ENCODE measurements at regions not wholly inside any gene's neighbourhood (a gene's known extent, or its start where the extent isn't known, plus 50 kb on each side); places are given as distances from the start of the nearest gene placed in this dataset.

DNA sequence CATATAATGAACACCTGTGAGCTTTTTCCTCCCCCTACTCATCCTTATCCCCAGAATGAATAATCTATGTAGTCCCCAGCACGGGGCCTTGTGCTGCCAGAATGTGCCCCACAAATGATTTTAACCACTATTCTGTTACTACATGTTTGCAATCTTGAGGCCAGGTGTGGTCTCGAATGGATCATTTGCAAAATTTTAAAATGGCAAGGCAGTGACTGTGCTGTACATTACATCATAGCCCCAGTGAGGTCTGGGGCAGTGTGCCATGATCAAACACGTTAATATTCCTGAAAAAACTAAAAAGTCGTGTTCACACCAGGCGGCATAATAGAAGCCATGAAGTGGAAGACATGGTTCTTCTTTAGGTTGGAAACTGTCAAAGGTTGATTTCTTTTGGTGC is 479.9 kb upstream of the EEF2KMT start:
- TF ChIP-seq, protein P1, sequence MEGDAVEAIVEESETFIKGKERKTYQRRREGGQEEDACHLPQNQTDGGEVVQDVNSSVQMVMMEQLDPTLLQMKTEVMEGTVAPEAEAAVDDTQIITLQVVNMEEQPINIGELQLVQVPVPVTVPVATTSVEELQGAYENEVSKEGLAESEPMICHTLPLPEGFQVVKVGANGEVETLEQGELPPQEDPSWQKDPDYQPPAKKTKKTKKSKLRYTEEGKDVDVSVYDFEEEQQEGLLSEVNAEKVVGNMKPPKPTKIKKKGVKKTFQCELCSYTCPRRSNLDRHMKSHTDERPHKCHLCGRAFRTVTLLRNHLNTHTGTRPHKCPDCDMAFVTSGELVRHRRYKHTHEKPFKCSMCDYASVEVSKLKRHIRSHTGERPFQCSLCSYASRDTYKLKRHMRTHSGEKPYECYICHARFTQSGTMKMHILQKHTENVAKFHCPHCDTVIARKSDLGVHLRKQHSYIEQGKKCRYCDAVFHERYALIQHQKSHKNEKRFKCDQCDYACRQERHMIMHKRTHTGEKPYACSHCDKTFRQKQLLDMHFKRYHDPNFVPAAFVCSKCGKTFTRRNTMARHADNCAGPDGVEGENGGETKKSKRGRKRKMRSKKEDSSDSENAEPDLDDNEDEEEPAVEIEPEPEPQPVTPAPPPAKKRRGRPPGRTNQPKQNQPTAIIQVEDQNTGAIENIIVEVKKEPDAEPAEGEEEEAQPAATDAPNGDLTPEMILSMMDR (IDR thresholded peaks at IDR 0.05), result no peak
- Histone ChIP-seq H3K27me3 (no peaks in the 10 kb centered on the region), H3K36me3 (no peaks in the 10 kb centered on the region), H3K4me1 (ENCODE audit: control insufficient read depth in 1 of 2, insufficient read depth in 1 of 2, low read depth in 1 of 2, low read length in 1 of 2) (no peaks in the 10 kb centered on the region), H3K9me3 (no peaks in the 10 kb centered on the region), H3K4me3 (ENCODE audit: low read depth in 1 of 2, low read length in 1 of 2) (no peak overlapping the region), H3K27ac (no peak overlapping the region)

DNA sequence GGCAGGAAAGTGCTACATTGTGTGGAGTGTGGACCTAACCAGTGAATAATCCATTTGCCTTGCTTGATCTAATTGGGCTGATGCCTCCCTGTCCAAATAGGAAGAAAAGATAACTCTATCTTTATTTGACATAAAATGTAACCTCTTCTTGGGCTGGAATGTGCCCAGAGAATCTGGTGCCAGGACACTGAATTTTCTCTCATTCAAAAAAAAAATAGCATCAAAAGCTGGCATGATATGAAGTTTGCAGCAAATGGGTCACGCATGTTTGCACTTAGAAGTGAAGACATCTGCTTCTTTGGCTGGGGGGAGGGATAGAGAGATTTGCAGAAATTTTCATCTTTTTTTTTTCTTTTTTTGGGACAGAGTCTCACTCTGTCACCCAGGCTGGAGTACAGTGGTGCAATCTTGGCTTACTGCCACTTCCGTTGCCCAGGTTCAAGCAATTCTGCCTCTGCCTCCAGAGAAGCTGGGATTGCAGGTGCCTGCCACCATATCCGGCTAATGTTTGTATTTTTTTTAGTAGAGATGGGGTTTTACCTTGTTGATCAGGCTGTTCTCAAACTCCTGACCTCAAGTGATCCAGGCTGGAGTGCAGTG is 478.2 kb upstream of the EEF2KMT start:
- Histone ChIP-seq H3K9me3 (no peaks in the 10 kb centered on the region), H3K27ac (no peak overlapping the region), H3K27me3 (no peaks in the 10 kb centered on the region), H3K4me3 (ENCODE audit: low read depth in 1 of 2, low read length in 1 of 2) (no peak overlapping the region), H3K4me1 (ENCODE audit: control insufficient read depth in 1 of 2, insufficient read depth in 1 of 2, low read depth in 1 of 2, low read length in 1 of 2) (no peaks in the 10 kb centered on the region), H3K36me3 (no peaks in the 10 kb centered on the region)
- TF ChIP-seq, protein P1 (IDR thresholded peaks at IDR 0.05), result no peak

DNA sequence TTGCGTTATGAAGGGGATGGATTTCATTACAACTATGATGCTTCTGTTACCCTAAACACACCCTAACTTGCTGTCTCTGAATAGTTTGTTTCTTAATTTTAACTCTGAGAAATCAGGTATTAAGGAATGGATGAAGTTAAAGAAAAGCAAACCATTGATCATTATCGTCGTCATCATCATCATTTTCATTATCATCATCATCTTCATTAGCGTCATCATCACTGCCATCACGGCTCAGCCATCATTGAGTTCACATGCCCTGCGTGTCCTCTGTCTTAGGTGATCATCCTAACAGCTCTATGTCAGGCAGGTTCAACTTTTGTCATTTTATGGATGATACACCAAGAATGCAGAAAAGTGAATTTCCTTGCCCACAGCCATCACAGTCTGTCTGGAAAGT is 477.5 kb upstream of the EEF2KMT start:
- Histone ChIP-seq H3K9me3 (no peaks in the 10 kb centered on the region), H3K36me3 (no peaks in the 10 kb centered on the region), H3K27me3 (no peaks in the 10 kb centered on the region), H3K27ac (no peak overlapping the region), H3K4me3 (ENCODE audit: low read depth in 1 of 2, low read length in 1 of 2) (no peak overlapping the region), H3K4me1 (ENCODE audit: control insufficient read depth in 1 of 2, insufficient read depth in 1 of 2, low read depth in 1 of 2, low read length in 1 of 2) (no peaks in the 10 kb centered on the region)
- TF ChIP-seq, protein P1 (IDR thresholded peaks at IDR 0.05), result no peak

DNA sequence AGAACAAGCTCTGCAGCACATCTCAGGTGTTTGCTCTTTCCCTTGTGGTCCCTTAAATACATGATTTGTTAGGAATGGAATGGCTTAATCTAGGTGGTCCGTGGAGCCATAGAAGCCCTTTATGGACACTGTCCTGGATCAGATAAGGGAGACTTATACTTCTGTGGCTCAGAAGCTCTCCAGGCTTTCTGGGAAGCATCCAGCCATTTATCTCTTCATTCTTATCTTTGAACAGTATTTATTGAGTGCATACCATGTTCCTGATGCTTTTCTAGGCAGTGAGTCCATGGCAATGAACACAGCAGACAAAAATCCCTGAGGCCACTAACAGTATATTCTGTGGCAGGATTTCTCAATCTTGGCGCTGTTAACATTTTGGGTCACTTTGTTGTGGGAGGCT is 474.5 kb upstream of the EEF2KMT start:
- no peak overlapping the region for H3K27ac ChIP-seq
- H3K4me3 ChIP-seq (ENCODE audit: low read depth in 1 of 2, low read length in 1 of 2), result no peak overlapping the region
- H3K4me1 ChIP-seq (ENCODE audit: control insufficient read depth in 1 of 2, insufficient read depth in 1 of 2, low read depth in 1 of 2, low read length in 1 of 2), result no peaks in the 10 kb centered on the region
- no peaks in the 10 kb centered on the region for H3K36me3 ChIP-seq
- H3K27me3 ChIP-seq, result no peaks in the 10 kb centered on the region
- TF ChIP-seq, protein P1 (IDR thresholded peaks at IDR 0.05), result no peak
- no peaks in the 10 kb centered on the region for H3K9me3 ChIP-seq

DNA sequence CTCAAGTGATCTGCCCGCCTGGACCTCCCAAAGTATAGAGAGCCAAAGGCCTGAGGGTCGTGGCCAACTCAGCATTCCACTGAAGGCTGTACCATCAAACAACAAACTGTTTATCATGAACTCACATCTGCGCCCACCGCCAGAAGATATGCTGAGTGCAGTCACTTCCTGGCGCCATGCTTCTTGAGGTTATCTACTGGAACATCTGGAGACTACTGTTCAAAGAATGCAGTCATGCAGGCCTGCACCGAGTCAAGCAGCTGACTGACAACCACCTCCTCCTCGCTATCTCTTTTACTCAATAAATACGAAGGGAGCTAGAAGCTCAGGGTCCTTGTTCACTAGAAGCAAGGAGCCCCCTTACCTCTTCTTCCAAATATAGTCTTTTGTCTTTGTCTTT is 473.9 kb upstream of the EEF2KMT start:
- Histone ChIP-seq H3K27ac (no peak overlapping the region), H3K36me3 (no peaks in the 10 kb centered on the region), H3K9me3 (no peaks in the 10 kb centered on the region), H3K4me1 (ENCODE audit: control insufficient read depth in 1 of 2, insufficient read depth in 1 of 2, low read depth in 1 of 2, low read length in 1 of 2) (no peaks in the 10 kb centered on the region), H3K27me3 (no peaks in the 10 kb centered on the region), H3K4me3 (ENCODE audit: low read depth in 1 of 2, low read length in 1 of 2) (no peak overlapping the region)
- TF ChIP-seq, protein P1 (IDR thresholded peaks at IDR 0.05), result no peak

DNA sequence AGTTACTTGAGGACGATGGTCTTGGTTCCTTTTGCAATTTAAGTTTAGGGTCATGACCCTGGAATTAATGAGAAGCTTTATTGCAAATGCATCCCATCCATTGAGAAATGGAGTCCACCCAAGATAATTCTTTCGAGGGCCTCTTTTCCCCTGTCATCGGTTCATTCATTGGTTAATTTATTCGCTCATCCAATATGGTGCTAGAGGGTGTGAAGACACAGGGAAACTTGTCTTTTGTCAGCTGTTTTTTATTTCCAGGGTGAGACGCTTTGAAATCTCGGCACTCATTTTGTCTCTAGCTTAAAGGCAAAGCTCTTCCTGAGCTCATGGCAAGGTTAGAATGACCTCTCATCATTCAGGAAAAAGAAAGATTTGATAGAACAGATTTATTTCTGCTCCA is 464.2 kb upstream of the EEF2KMT start:
- Histone ChIP-seq H3K36me3 (no peaks in the 10 kb centered on the region), H3K27ac (no peak overlapping the region), H3K4me1 (ENCODE audit: control insufficient read depth in 1 of 2, insufficient read depth in 1 of 2, low read depth in 1 of 2, low read length in 1 of 2) (no peaks in the 10 kb centered on the region), H3K27me3 (no peaks in the 10 kb centered on the region), H3K4me3 (ENCODE audit: low read depth in 1 of 2, low read length in 1 of 2) (no peak overlapping the region), H3K9me3 (no peaks in the 10 kb centered on the region)
- TF ChIP-seq, protein P1 (IDR thresholded peaks at IDR 0.05), result no peak

Data from neutrophil (primary cell).